NB4 (cell line): ENCODE measurements at regions not wholly inside any gene's neighbourhood (a gene's known extent, or its start where the extent isn't known, plus 50 kb on each side); places are given as distances from the start of the nearest gene placed in this dataset.

Experiments used
- CTCF ChIP-seq: IDR thresholded peaks from one replicate; pipeline ENCODE4 v1.5.1; 2012; ENCODE audit warnings: low read depth, low read length
- MAX ChIP-seq: IDR thresholded peaks from 2 replicates; pipeline ENCODE4 v1.6.1; 2011; ENCODE audit warnings: low read depth, low read length
- POLR2A ChIP-seq: IDR thresholded peaks from 2 replicates; pipeline ENCODE4 v1.6.1; 2011; ENCODE audit warnings: mild to moderate bottlenecking; ENCODE audit not compliant: insufficient read length; ENCODE audit errors: extremely low read depth

GRCh38 chr10:93147281-93147680 lies 73.6 kb downstream of the CYP26A1 start:
- no peak for TF ChIP-seq CTCF
- TF ChIP-seq POLR2A: no peak
- TF ChIP-seq MAX: no peak
